ENCODE measurements at regions not wholly inside any gene's neighbourhood (a gene's known extent, or its start where the extent isn't known, plus 50 kb on each side); places are given as distances from the start of the nearest gene placed in this dataset.

GRCh38 chr17:34776456-34777443, 184.5 kb downstream of the CCT6B start:
- no peak for DNase-seq (ENCODE audit: low spot score)

GRCh38 chr17:34773036-34773435, 188.2 kb downstream of the CCT6B start:
- DNase-seq (ENCODE audit: low spot score) = peak; percentile 0

GRCh38 chr17:34771891-34772290, 189.4 kb downstream of the CCT6B start:
- DNase-seq (ENCODE audit: low spot score) = peak; percentile 80

GRCh38 chr17:34770586-34770985, 190.7 kb downstream of the CCT6B start:
- no peak for DNase-seq (ENCODE audit: low spot score)

GRCh38 chr17:34769899-34770298, 190.5 kb downstream of the TMEM132E start:
- DNase-seq (ENCODE audit: low spot score) = no peak

- no peak for DNase-seq (ENCODE audit: low spot score)
Observed at GRCh38 chr17:34769049-34769448, 189.7 kb downstream of the TMEM132E start.

GRCh38 chr17:34765291-34765690, 185.9 kb downstream of the TMEM132E start:
- DNase-seq (ENCODE audit: low spot score) = no peak

- no peak for DNase-seq (ENCODE audit: low spot score)
Observed at GRCh38 chr17:34764716-34765115, 185.3 kb downstream of the TMEM132E start.

- no peak for DNase-seq (ENCODE audit: low spot score)
Observed at GRCh38 chr17:34763728-34764665, 184.6 kb downstream of the TMEM132E start.

GRCh38 chr17:34762078-34762477, 182.7 kb downstream of the TMEM132E start:
- no peak for DNase-seq (ENCODE audit: low spot score)

GRCh38 chr17:34761646-34762045, 182.3 kb downstream of the TMEM132E start:
- DNase-seq (ENCODE audit: low spot score) = no peak

- no peak for DNase-seq (ENCODE audit: low spot score)
Observed at GRCh38 chr17:34760931-34761495, 181.6 kb downstream of the TMEM132E start.

GRCh38 chr17:34758718-34759117, 179.3 kb downstream of the TMEM132E start:
- no peak for DNase-seq (ENCODE audit: low spot score)

GRCh38 chr17:34758316-34758715, 178.9 kb downstream of the TMEM132E start:
- no peak for DNase-seq (ENCODE audit: low spot score)

GRCh38 chr17:34757611-34758010, 178.2 kb downstream of the TMEM132E start:
- no peak for DNase-seq (ENCODE audit: low spot score)

- no peak for DNase-seq (ENCODE audit: low spot score)
Observed at GRCh38 chr17:34757106-34757505, 177.7 kb downstream of the TMEM132E start.

- DNase-seq (ENCODE audit: low spot score) = no peak
Observed at GRCh38 chr17:34756637-34757021, 177.2 kb downstream of the TMEM132E start.

GRCh38 chr17:34755981-34756636, 176.7 kb downstream of the TMEM132E start:
- no peak for DNase-seq (ENCODE audit: low spot score)

- no peak for DNase-seq (ENCODE audit: low spot score)
Observed at GRCh38 chr17:34755371-34755770, 176.0 kb downstream of the TMEM132E start.

GRCh38 chr17:34750004-34750403, 170.6 kb downstream of the TMEM132E start:
- DNase-seq (ENCODE audit: low spot score) = no peak

GRCh38 chr17:34741967-34742366, 162.6 kb downstream of the TMEM132E start:
- DNase-seq (ENCODE audit: low spot score) = no peak

Measured in cerebellar cortex (tissue), 1 donor.